ENCODE measurements at regions not wholly inside any gene's neighbourhood (a gene's known extent, or its start where the extent isn't known, plus 50 kb on each side); places are given as distances from the start of the nearest gene placed in this dataset.

DNA sequence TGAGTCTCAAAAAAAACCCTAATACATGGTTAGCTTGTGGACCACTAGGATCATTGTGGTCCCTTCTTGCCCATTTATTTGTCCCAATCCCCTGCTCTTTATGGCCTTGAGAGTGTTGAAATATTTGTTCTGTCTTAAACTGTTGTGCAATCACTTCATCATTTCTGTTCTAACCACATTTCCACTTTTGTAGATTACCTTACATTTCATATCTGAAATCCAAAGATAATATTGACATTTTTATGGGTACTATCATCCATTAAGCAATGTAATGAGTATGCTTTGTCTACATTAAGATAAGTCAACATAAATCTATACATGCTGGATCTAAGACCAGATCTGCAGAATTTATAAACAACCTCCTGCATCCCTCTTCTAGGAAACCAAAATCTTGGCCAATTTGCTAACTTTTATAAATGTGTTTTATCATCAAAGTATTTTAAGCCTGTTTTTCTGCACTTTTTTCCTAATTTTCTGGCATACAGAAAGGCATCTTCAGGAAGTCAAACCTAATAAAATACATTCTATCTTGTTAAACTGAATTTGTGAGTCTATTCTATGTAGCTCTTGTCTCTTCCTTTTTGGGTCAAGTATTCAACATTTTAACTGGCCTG, 359.4 kb upstream of the CELF2 start:
- DNase-seq (ENCODE audit: low read depth in 2 of 3, low spot score in 2 of 3): no peak

DNA sequence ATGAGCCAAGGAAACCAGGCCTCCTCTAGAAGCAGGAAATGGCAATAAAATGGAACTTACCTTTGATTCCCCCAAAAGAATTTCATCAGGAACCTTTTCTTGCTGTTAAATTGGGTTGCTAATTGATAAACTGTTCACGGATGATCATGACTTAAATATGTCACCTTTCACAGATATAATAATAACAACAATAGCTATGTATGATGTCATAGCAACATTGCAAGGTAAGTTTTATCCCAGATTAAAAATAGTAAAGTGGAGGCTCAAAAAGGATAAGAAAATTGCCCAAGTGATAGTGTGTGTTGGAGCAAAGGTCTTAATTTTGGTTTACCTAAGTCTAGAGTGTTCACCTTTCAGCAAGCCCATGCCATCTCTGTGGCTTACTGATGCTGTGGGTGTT, 357.6 kb upstream of the CELF2 start:
- DNase-seq (ENCODE audit: low read depth in 2 of 3, low spot score in 2 of 3): no peak

DNA sequence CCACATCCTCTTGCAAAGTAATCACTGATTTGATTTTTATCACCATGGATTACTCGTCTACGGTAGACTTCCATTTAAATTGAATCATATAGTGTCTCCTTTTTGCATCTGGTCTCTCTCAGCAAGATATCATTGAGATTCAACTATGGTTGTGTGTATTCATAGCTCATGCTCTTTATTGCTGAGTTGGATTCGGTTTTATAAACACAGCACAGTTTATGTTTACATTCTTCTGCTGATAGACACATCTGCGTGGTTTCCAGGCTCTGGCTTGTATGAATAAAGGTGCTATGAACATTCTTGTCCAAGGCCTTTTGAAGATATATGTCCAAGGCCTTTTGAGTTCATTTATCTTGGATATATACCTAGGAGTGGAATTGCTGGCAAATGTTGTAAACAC, 356.5 kb upstream of the CELF2 start:
- DNase-seq (ENCODE audit: low read depth in 2 of 3, low spot score in 2 of 3): no peak

DNA sequence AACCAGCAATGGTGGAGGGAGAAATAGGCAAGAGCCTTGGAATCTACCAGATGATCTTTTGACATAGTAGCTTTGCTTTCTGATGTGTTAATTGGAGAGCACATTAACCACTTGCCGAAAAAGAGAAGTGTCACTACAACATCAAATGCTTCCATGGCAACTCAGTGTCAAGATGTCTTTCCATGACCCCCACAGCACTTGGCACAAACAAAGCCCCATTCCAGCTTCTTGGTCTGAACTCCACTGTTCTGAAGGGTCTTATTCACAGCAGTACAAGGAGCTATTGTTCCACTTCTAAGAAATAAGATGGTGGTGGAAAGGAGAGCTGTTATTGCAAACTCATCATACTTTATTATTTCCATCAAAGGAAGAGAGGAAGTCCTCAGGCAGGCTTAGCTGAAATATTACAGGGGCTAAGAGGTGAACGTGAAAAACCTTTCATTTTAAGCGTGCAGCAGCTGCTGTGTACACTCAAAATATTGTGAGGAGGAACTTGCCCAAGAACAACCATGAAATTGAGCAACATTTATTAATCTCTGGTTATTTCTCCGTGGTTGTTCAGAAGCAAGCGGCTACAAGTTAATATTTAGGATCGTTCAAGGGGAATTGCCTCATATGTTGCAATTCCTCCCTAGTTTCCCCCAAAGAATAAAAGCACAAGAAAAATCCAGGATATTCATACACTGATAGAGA, 354.8 kb upstream of the CELF2 start:
- peak in 2 of 3 donors; percentile 1 to 68 for DNase-seq (ENCODE audit: low read depth in 2 of 3, low spot score in 2 of 3)

DNA sequence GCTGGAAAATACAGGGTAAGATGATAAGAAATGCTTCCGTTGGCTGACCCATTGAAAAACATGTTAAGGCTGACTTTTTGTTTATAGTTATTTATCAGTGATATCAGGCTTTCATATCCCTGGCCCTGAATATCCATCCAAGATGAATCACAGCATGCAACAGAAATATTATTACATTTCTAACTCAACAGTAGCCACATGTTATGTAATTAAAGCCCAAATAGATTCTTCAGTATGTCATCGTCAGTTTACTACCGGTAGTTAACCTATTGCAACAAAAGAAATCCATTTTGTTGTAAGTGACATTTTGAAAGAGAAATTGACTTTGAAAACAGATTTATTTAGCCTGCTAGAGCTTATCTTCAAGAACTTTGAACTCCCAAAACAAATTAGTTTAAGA, 354.1 kb upstream of the CELF2 start:
- no peak for DNase-seq (ENCODE audit: low read depth in 2 of 3, low spot score in 2 of 3)

DNA sequence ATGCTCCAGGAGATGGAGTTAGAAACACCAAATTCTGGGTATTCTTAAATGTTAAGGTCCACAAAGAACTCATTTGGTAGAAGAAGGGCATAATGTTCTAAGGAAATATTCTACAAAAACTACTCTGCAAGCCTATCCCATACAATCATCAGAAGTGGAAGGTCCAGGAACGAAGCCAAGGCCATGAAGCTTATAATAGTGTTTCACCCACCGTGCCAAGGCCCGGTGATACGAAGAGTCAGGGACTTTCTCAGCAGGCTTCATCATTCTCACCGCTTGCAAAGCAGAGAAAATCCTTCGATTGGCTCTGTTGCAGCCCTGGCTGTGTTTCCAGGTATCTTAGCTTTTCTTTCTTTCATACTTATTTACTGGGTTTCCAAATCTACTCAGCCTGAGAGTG, 351.9 kb upstream of the CELF2 start:
- DNase-seq (ENCODE audit: low read depth in 2 of 3, low spot score in 2 of 3): no peak

DNA sequence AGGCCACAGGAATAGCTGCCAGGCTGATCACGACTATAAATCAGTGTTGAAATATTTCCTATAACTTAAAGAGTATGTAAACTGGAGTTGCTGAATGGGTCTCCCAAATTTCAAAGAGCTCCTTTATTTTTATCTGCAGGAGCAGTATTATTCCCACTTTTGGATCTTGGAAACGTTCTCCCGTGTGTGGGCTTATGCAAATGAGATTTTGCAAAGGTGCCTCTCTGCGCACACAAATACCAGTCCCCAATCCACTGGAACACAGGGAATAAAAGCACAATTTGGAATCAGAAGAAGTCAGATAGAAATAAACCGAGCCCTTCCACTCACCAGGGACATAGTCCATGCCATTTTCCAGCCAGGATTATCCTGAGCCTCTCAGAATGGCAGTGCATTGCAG, 350.2 kb upstream of the CELF2 start:
- DNase-seq (ENCODE audit: low read depth in 2 of 3, low spot score in 2 of 3): no peak

DNA sequence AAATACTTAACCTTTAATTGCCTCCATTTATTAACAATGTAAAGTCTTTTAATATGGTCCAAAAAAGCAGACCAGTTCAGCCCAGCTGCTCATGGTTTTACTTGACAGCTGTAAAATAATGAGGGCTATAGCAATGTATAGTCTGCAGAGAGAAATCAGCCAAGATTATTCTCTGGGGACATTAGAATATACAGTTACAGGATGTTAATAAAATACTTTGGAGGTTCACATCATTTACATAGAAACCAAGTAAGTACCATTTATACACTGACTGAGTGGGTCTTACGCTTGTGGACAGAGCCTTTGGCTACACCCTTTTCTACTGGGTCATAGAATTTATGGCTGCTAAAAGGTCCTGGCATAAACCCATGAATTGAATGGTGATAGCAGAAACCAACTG, 340.7 kb upstream of the CELF2 start:
- no peak for DNase-seq (ENCODE audit: low read depth in 2 of 3, low spot score in 2 of 3)

DNA sequence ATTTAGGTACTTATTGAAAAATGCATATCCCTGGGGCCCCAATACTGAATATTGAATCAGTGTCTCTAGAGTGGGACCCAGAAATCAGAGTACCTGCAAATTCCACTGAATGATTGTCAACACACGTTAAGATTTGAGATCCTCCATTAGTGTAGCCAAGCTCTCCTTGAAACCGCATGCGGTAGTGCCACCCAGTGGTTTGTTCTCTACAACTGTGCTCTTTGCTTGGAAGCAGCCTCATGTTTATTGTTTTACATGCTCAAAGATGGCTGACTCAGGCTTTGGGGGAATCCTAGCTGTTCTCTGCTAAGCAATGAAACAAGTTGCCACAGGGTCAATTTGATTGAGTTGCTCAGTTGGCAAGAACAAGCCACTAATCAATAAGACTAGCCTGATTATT, 340.2 kb upstream of the CELF2 start:
- peak in 2 of 3 donors; percentile 56 to 81 for DNase-seq (ENCODE audit: low read depth in 2 of 3, low spot score in 2 of 3)

DNA sequence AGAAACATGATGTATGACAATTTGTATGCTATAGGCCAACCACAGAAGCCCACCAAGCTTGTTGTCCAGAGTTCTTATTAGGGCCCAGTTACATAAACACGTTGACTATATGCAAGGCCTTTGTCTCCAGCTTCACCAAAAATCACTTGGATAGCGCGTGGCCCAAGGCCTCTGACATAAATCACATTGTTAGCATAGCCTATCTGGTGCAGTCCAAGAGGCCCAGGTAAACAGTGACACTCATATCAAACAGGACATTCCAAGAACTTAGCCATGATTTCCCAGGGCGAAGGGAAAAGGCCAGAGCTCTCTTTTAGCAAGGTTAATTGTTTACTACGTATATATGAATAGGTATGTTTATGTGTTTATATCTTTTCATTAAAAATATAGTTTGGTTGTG, 337.2 kb upstream of the CELF2 start:
- no peak for DNase-seq (ENCODE audit: low read depth in 2 of 3, low spot score in 2 of 3)

DNA sequence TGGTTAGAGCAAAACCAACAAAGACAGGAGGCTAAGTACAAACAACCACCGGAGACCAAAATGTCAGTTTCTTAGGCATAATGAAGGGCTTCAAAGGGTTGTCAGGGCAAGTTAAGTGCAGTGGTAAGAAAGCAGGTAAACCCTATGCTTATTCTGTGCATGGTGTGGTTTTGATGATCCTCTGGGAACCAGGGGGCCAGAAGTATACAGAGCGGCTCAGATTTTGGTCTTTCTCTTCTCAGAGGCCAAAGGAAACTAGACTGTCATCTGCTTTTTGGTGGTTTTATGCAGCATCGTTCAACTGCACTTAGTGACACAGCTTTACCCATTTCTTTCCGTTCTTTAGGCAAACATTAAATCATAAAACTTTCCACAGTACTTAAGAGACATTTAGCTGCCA, 332.7 kb upstream of the CELF2 start:
- DNase-seq (ENCODE audit: low read depth in 2 of 3, low spot score in 2 of 3): no peak

DNA sequence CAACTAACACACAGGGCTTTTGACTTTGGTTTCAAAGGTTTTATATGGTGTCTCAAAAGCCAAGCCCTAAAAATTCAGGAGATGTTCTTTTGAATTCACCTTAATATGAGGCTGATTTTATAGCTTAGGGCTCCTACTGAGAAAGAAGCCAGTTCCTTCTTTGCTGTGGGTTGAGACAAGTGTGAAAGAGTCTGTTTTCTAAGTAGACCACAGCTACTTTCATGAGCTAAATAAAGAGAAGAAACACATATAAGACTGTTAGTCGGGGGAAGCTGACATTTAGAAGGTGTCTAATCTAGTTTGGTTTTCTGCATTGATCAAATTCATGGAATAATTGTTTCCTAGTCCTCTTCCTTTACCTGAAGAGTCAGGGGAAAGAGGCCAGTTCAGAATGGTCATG, 332.1 kb upstream of the CELF2 start:
- no peak for DNase-seq (ENCODE audit: low read depth in 2 of 3, low spot score in 2 of 3)

DNA sequence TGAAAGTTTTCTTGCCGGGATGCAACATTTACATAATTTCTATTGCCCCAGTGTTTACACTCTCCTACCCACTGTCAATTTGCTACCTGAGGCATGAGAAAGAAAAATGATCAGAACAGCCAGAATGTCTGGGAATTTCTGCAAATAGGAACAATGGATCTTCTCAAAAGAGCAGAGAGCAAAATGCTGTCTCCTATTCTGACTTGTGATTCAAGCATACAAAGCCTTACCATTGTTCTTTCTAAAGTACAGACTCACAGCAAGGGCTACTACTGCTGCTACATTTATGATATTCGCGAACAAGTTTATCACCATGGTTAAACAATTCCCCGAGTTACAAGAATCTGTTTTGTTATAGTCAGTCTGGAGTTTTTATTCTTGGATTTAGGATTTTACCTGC, 329.9 kb upstream of the CELF2 start:
- DNase-seq (ENCODE audit: low read depth in 2 of 3, low spot score in 2 of 3): no peak

DNA sequence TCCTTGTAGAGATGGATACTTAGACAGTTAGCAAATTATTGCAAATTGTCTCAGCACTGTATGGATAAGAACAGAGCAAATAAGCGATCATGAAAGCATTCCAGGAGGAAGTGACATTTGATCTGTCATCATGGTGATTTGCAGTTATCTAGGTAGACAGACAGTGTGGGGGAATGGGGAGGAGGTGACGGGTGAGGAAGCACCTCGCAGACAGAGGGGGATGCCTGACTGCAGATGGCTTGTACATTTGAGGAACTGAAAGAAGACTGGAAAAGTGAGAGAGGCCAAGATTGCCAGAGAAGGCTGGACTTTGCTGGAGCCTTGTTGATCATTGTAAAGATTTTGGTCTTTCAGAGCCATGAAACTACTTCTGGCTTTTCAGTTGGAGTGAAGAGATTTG, 318.2 kb upstream of the CELF2 start:
- peak in 2 of 3 donors; percentile 9 to 20 for DNase-seq (ENCODE audit: low read depth in 2 of 3, low spot score in 2 of 3)

DNA sequence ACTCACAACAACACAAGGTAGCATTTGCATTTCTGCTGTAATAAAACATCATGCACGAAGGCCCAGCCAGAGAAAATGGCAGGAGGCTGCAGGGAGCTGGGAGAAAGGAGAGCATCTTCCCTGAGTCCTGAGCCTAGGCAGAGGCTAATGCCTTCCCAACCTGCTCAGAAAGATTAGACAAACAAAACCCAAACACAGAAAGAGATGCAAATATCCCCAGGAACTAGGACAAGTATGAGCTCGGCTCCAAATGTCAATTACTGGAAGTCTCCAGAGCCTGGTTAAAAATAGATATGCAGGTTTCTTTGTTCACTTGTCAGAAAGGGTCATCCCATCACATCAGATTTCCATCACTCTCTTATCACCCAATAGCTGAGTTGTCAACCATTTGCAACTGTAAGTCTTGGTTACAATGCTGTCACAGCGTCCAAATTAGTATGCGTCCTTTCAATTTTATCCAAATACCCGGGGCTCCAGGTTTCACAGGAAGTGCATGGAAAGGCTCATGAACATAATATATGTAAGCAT, 316.5 kb upstream of the CELF2 start:
- DNase-seq (ENCODE audit: low read depth in 2 of 3, low spot score in 2 of 3): no peak

DNA sequence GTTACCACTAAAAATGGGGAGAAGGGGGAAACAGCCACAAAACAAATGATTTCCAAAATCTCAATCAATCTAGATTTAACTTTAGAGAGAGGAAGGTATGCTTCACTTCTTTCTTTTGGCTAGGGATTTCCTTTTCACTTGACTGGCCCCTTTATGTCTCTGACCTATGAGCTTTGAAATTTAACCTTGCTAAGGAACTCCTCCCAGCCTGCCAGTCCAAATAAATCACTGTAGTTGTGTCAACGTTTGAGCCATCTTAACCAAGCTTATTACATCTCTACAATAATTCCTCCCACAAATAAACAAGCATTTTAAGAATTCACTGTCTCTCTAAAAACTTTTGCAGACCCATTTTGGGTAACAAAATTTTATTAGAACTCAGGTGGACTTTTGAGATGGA, 315.5 kb upstream of the CELF2 start:
- DNase-seq (ENCODE audit: low read depth in 2 of 3, low spot score in 2 of 3): no peak

DNA sequence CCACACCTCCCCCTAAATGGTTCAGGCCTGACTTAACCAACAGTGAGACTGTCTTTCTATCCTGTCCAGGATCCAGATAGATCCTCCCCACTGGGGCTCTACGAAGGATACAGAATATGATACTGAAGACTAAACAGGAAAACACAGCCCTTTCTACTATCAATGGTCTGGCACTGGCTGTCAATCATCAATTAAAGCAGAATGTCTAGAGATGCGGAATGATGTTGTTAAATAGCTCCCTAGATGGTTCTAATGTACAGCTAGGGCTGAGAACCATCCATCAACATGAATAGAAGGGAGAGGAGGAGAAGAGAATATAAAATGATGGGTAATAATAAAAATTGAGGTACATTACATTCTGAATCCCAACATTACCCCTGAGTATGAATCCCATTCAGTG, 314.3 kb upstream of the CELF2 start:
- DNase-seq (ENCODE audit: low read depth in 2 of 3, low spot score in 2 of 3): no peak

DNA sequence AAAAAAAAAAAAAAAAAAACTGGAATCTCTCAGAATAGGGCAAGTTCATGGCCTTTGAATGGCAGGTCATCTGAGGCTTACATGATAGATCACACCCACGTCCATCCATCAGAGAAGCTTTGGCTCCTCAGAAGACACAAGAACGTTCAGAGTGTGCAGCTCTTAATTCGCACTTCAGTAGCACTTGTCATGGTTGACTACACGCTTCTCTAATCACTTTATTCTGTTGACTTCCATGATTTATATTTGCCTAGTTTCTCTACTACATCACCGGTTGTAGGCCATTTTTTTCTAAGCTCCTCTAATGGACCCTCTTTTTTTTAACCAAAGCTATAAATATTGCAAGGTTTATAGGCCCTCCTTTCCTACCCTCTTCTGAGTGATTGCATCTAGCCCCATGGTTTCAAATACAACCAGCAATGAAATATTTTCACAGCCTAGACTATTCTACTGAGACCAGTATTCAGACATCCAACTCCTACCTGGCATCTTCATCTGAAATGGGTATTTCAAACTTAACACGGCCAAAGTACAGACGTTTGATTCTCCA, 305.4 kb upstream of the CELF2 start:
- no peak for DNase-seq (ENCODE audit: low read depth in 2 of 3, low spot score in 2 of 3)

DNA sequence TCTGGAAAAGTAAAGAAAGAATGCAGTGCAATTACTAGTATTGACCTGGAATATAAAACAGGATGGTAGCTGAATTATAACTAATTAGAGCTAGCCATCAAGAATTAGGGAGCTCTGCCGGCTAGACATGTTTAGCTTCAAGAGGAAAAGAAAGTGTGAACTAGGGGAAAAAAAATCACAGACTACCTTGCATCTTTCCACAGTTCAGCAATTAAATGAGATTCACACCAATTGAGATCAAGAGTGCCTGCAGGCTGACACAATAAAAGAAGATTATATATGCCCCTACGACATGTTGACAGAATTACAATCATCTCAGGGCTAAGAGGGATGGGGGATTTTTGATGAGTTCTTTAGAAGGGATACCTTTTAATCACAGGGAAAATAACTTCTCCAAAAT, 303.3 kb upstream of the CELF2 start:
- DNase-seq (ENCODE audit: low read depth in 2 of 3, low spot score in 2 of 3): no peak

DNA sequence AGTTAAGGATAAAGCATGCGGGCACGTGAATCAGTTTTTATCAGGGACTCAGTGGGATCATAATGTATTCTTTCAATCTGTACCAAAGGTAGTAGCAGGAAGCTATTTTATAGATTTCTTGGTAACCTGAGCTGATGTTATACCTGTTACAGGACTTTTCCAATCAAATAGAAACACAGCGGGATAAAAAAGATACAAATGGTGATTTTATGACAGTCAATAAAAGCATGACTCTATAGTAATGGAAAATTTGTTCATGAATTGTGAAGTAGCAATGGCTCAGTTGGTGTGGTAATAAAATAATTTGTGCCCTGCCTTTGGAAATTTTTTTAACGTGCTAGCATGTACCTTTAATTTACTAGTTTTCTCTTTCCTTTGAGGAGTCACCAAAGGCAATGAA, 300.7 kb upstream of the CELF2 start:
- DNase-seq (ENCODE audit: low read depth in 2 of 3, low spot score in 2 of 3): no peak

DNA sequence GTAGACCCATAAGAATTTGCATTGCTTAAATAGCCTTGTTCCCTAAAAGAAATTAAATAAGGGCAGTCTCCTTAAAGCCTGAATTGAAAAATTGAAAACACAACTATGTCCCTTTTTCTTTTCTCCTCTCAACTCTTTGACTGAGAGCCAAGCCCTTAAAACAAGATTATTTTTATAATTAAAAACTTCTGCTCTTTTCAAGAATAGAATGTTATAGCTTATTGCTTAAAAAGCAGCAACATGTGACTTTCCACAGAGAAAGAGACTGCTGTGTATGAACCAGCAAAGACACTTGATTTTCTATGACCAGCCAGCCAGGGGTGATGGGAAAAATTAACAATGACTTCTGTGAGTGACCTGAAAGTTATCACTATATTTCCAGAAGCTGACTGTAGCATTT, 295.2 kb upstream of the CELF2 start:
- DNase-seq (ENCODE audit: low read depth in 2 of 3, low spot score in 2 of 3): no peak

DNA sequence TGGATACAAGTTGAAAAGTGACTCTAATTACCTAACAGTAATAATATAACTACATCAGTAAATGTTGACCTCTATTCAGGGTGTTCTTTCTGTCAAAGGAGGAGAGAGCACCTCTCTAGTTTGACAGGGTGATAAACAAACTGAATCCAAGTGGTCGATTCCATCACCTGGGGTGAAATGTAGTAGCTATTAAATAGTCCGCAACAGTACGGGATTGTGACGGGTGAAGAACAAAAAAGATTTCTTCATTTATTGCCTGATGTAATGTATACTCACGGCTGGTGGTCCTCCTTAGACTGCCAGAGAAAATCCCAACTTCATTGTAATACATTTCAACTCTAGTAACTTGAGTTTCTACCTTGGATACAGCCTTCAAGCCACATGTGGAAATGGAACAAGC, 292.5 kb upstream of the CELF2 start:
- no peak for DNase-seq (ENCODE audit: low read depth in 2 of 3, low spot score in 2 of 3)

Measured in hematopoietic multipotent progenitor cell (in vitro differentiated cells).